OCI-LY7 (cell line): ENCODE measurements at regions not wholly inside any gene's neighbourhood (a gene's known extent, or its start where the extent isn't known, plus 50 kb on each side); places are given as distances from the start of the nearest gene placed in this dataset.

ENCODE experiments used
- BruUV-seq: library from RNA; stranded (reverse); fragments of 400-500 nt; replicated peaks from 2 replicates; lab custom pipeline; 2021; lab: Mats Ljungman, UMichigan
- CTCF ChIA-PET: fragments of 300-600 bp; sonication (Branson Sonifier 250); formaldehyde crosslinking; loops from one replicate; lab custom pipeline; 2022; ENCODE audit warnings: antibody characterized with exemption; ENCODE audit not compliant: unreplicated experiment; lab: Charles Lee
- POLR2A ChIA-PET: fragments of 300-600 bp; sonication (Branson Sonifier 250); formaldehyde crosslinking; loops from one replicate; lab custom pipeline; 2022; ENCODE audit warnings: antibody characterized with exemption; lab: Charles Lee
- DNase-seq: peaks from one replicate; pipeline ENCODE4 v3.0.0-alpha.2; 2015; ENCODE audit warnings: low spot score
- H2AFZ ChIP-seq: fragments of 200-600 bp; sonication (generic), shearing (Covaris generic); 2 replicates; pipeline ENCODE4 v1.6.1; 2014; ENCODE audit warnings: mild to moderate bottlenecking, antibody characterized with exemption, low read length, moderate library complexity
- H3K27ac ChIP-seq: fragments of 200-600 bp; sonication (generic); 2 replicates; pipeline ENCODE4 v1.5.1; 2014; ENCODE audit warnings: mixed run types, low read depth, mild to moderate bottlenecking, moderate library complexity, low read length, inconsistent platforms; ENCODE audit not compliant: poor library complexity, severe bottlenecking
- H3K36me3 ChIP-seq: fragments of 200-600 bp; sonication (generic); 2 replicates; pipeline ENCODE4 v1.6.1; 2014; ENCODE audit warnings: mild to moderate bottlenecking, antibody characterized with exemption, low read length, moderate library complexity, mixed read lengths; ENCODE audit not compliant: insufficient read depth
- H3K4me1 ChIP-seq: fragments of 200-600 bp; sonication (generic); 2 replicates; pipeline ENCODE4 v1.5.1; 2014; ENCODE audit warnings: mild to moderate bottlenecking, low read length; ENCODE audit not compliant: insufficient read depth, poor library complexity, severe bottlenecking
- H3K4me2 ChIP-seq: fragments of 200-600 bp; sonication (generic); 2 replicates; pipeline ENCODE4 v1.6.1; 2014; ENCODE audit warnings: mild to moderate bottlenecking, low read length
- H3K4me3 ChIP-seq: fragments of 200-600 bp; sonication (generic); 2 replicates; pipeline ENCODE4 v1.5.1; 2014; ENCODE audit warnings: mild to moderate bottlenecking, low read depth, low read length; ENCODE audit not compliant: poor library complexity, severe bottlenecking
- H3K79me2 ChIP-seq: fragments of 200-600 bp; sonication (generic); 2 replicates; pipeline ENCODE4 v1.6.1; 2016; ENCODE audit warnings: low read depth, mild to moderate bottlenecking, low read length, moderate library complexity, mixed read lengths; ENCODE audit not compliant: insufficient read depth
- H3K9me2 ChIP-seq: fragments of 200-600 bp; sonication (generic); 2 replicates; pipeline ENCODE4 v1.6.1; 2016; ENCODE audit warnings: mild to moderate bottlenecking, low read length, mixed read lengths; ENCODE audit not compliant: insufficient read depth
- H3K9me3 ChIP-seq: fragments of 200-600 bp; sonication (generic); 2 replicates; pipeline ENCODE4 v1.6.1; 2014; ENCODE audit warnings: mild to moderate bottlenecking, mixed run types, low read length, mixed read lengths
- H4K20me1 ChIP-seq: fragments of 200-600 bp; sonication (generic); 2 replicates; pipeline ENCODE4 v1.6.1; 2014; ENCODE audit warnings: mild to moderate bottlenecking, antibody characterized with exemption, low read length, moderate library complexity, mixed read lengths; ENCODE audit not compliant: insufficient read depth
- EZH2phosphoT487 ChIP-seq: fragments of 200-600 bp; sonication (generic); IDR thresholded peaks from 2 replicates; pipeline ENCODE4 v1.6.1; 2018; ENCODE audit warnings: low read depth, borderline replicate concordance, mild to moderate bottlenecking, mixed run types, antibody characterized with exemption, low read length, moderate library complexity, mixed read lengths
- intact Hi-C: fragments of 100-400 bp; cut with micrococcal nuclease; formaldehyde crosslinking; loops from one replicate; pipeline ENCODE4 v1.10.0; 2022; ENCODE audit not compliant: unreplicated experiment
- TF ChIP-seq, protein P1 (sequence below): fragments of 200-600 bp; sonication (generic); conservative IDR thresholded peaks from 2 replicates; pipeline ENCODE4 v1.5.1; 2014; ENCODE audit warnings: mild to moderate bottlenecking, antibody characterized with exemption, low read length, moderate library complexity, mixed read lengths

DNA sequence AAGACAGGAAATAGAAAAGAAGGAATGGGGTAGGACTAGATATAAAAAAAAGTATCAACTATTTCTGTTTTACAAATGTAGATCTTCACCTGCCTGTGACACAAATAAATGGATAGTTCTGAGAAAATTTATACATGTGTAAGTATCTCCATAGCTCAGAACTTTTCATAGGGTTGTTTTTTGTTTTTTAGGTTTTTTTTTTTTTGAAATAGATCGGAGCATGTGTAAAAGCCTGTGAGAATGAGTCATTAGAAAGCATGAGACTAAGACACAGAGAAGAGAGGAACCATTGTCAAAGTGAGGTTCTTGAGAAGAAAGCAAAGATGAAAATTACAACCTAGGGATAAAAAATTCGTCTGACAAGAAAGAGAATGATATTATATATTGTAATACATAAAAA is 481.6 kb downstream of the PABPC4L start:
- no TSS peak for BruUV-seq
- intact Hi-C loops = no loop called here
- no peaks in the 10 kb centered on the region for H3K9me2 ChIP-seq
- no peaks in the 10 kb centered on the region for H3K9me3 ChIP-seq
- H4K20me1 ChIP-seq = no peaks in the 10 kb centered on the region
- ChIA-PET POLR2A (no interaction called here), CTCF (no interaction called here)
- H3K4me3 ChIP-seq = no peak overlapping the region
- no peak overlapping the region for H3K27ac ChIP-seq
- DNase-seq = no peak
- no peak overlapping the region for H2AFZ ChIP-seq
- H3K4me2 ChIP-seq = no peak overlapping the region
- H3K36me3 ChIP-seq = no peaks in the 10 kb centered on the region
- H3K79me2 ChIP-seq = no peaks in the 10 kb centered on the region
- H3K4me1 ChIP-seq = no peaks in the 10 kb centered on the region
- no peak for TF ChIP-seq EZH2phosphoT487
- TF ChIP-seq, protein P1, sequence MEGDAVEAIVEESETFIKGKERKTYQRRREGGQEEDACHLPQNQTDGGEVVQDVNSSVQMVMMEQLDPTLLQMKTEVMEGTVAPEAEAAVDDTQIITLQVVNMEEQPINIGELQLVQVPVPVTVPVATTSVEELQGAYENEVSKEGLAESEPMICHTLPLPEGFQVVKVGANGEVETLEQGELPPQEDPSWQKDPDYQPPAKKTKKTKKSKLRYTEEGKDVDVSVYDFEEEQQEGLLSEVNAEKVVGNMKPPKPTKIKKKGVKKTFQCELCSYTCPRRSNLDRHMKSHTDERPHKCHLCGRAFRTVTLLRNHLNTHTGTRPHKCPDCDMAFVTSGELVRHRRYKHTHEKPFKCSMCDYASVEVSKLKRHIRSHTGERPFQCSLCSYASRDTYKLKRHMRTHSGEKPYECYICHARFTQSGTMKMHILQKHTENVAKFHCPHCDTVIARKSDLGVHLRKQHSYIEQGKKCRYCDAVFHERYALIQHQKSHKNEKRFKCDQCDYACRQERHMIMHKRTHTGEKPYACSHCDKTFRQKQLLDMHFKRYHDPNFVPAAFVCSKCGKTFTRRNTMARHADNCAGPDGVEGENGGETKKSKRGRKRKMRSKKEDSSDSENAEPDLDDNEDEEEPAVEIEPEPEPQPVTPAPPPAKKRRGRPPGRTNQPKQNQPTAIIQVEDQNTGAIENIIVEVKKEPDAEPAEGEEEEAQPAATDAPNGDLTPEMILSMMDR = no peak

DNA sequence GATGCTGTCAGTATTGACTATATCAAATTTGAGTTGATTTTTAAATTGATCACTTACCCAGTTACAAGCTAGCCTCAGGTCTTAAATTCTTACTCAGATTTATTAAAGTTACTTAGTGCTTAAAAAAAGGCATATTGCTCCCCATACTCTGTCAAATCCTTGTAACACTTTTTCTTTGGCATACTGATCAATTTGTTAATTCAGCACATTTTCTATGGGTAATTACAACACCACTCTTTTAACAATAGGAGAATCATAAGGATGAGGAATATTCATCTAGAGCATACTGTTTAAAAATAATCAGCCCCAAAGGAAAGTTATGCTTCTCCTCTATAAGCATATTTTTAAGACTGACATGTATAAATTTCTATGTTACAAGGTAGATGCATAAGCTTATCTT is 482.5 kb downstream of the PABPC4L start:
- CTCF ChIA-PET = no interaction called here
- Histone ChIP-seq H3K4me1 (no peaks in the 10 kb centered on the region), H3K79me2 (no peaks in the 10 kb centered on the region), H3K4me3 (no peak overlapping the region), H3K36me3 (no peaks in the 10 kb centered on the region), H3K9me2 (no peaks in the 10 kb centered on the region), H2AFZ (no peak overlapping the region), H3K4me2 (no peak overlapping the region), H4K20me1 (no peaks in the 10 kb centered on the region), H3K27ac (no peak overlapping the region), H3K9me3 (no peaks in the 10 kb centered on the region)
- no peak for DNase-seq
- TF ChIP-seq, protein P1 = no peak
- no peak for TF ChIP-seq EZH2phosphoT487
- BruUV-seq = no TSS peak
- intact Hi-C loops = no loop called here
- POLR2A ChIA-PET = no interaction called here

DNA sequence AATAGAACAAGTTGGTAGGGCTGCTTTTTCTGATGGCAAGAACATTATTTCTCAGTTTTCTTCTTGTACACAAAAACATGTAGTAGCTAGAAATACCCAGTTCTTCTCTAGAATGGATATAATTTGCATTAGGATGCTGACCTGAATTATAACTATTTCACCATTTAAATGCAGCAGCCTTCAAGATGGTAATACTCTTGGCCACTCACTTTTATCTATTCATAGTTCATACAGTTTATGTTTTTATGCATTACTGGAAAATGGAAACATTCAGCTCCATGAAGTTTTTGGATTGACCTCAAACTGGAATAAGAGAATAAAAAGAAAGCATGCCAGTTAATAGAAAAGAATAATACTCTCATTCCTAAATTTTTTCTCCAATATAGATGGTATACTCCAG is 487.4 kb downstream of the PABPC4L start:
- Histone ChIP-seq H3K9me2 (no peaks in the 10 kb centered on the region), H3K4me2 (no peak overlapping the region), H3K4me1 (no peaks in the 10 kb centered on the region), H3K9me3 (0 out of 2 replicates have a peak, but pooled peaks cover 6% of the 10 kb centered on the region), H3K4me3 (no peak overlapping the region), H3K36me3 (no peaks in the 10 kb centered on the region), H3K27ac (no peak overlapping the region), H3K79me2 (no peaks in the 10 kb centered on the region), H4K20me1 (no peaks in the 10 kb centered on the region), H2AFZ (no peak overlapping the region)
- no peak for TF ChIP-seq EZH2phosphoT487
- TF ChIP-seq, protein P1 = no peak
- CTCF ChIA-PET = no interaction called here
- DNase-seq = no peak
- POLR2A ChIA-PET = interaction anchor here (0.6 to 1.0 kb wide), 2 partner anchors 12 to 43 kb away, joined by 3 to 4 read pairs; no protein-coding TSS in a partner anchor
- intact Hi-C loops = no loop called here
- BruUV-seq = no TSS peak
